GM12878 (cell line): ENCODE measurements at regions not wholly inside any gene's neighbourhood (a gene's known extent, or its start where the extent isn't known, plus 50 kb on each side); places are given as distances from the start of the nearest gene placed in this dataset.

Experiments used
- ATAC-seq: fragments of 200-7000 bp; cut with Tn5 transposase; 3 replicates; pipeline ENCODE4 v1.9.1; 2020; ENCODE audit warnings: mild to moderate bottlenecking, moderate library complexity
- BruUV-seq: library from RNA; stranded (reverse); fragments of 400-500 nt; replicated peaks from 2 replicates; lab custom pipeline; 2021; lab: Mats Ljungman, UMichigan
- CTCF ChIA-PET: fragments of 300-600 bp; sonication (Branson Sonifier 250); formaldehyde crosslinking; extraction: SDS; loops from one replicate; lab custom pipeline; 2021; ENCODE audit warnings: inconsistent platforms; lab: Yijun Ruan, JAX
- POLR2A ChIA-PET: fragments of 350-600 bp; formaldehyde crosslinking; extraction: SDS; loops from one replicate; lab custom pipeline; 2021; ENCODE audit warnings: inconsistent platforms; lab: Charles Lee
- RAD21 ChIA-PET: fragments of 300-600 bp; sonication (Branson Sonifier 250); formaldehyde crosslinking; loops from one replicate; lab custom pipeline; 2023; ENCODE audit warnings: antibody characterized with exemption; ENCODE audit not compliant: unreplicated experiment; lab: Charles Lee
- SMC1A ChIA-PET: fragments of 300-600 bp; sonication (Branson Sonifier 250); formaldehyde crosslinking; loops from one replicate; lab custom pipeline; 2023; ENCODE audit not compliant: unreplicated experiment, uncharacterized antibody; lab: Charles Lee
- DNase-seq: peaks from one replicate; pipeline ENCODE4 v3.0.0-alpha.2; 2011; ENCODE audit warnings: low read depth, low spot score
- FAIRE-seq: peaks from 3 replicates; lab custom pipeline; 2011; peaks lifted over from hg19 to GRCh38; lab: Jason Lieb, UNC
- H2AFZ ChIP-seq: 2 replicates; pipeline ENCODE4 v1.6.0; 2011; ENCODE audit warnings: low read depth, low read length, control low read depth; ENCODE audit not compliant: control insufficient read depth
- H3K27ac ChIP-seq: 2 replicates; pipeline ENCODE4 v1.5.1; 2011; ENCODE audit warnings: control low read depth; ENCODE audit not compliant: control insufficient read depth, insufficient read depth
- H3K27me3 ChIP-seq, 2 experiments: replicated peaks in 1 of 2; 2 replicates each; pipeline versions ENCODE4 v1.6.0 to v1.6.1; 2011; ENCODE audit warnings: low read length in 1 of 2; ENCODE audit not compliant: control insufficient read depth in 2 of 2, insufficient read depth in 2 of 2
- H3K36me3 ChIP-seq, 2 experiments: 2 replicates each; pipeline ENCODE4 v1.5.1; 2011; ENCODE audit warnings: low read length in 1 of 2; ENCODE audit not compliant: control insufficient read depth in 2 of 2, insufficient read depth in 2 of 2
- H3K4me1 ChIP-seq: 2 replicates; pipeline ENCODE4 v1.6.1; 2011; ENCODE audit warnings: mild to moderate bottlenecking, low read length, moderate library complexity, mixed read lengths; ENCODE audit not compliant: control insufficient read depth, insufficient read depth
- H3K4me2 ChIP-seq: 2 replicates; pipeline ENCODE4 v1.6.0; 2011; ENCODE audit warnings: control low read depth; ENCODE audit not compliant: control insufficient read depth, insufficient read depth
- H3K4me3 ChIP-seq: fragments of 200-600 bp; sonication (generic); 2 replicates; pipeline ENCODE4 v1.5.1; 2016
- H3K79me2 ChIP-seq: 2 replicates; pipeline ENCODE4 v1.6.0; 2011; ENCODE audit warnings: low read length; ENCODE audit not compliant: control insufficient read depth, insufficient read depth
- H3K9ac ChIP-seq: 2 replicates; pipeline ENCODE4 v1.8.0; 2011; ENCODE audit warnings: low read length, control low read depth, mixed read lengths; ENCODE audit not compliant: control insufficient read depth, insufficient read depth
- H3K9me3 ChIP-seq: replicated peaks from 3 replicates; pipeline ENCODE4 v1.5.1; 2011; ENCODE audit warnings: mild to moderate bottlenecking, low read length; ENCODE audit not compliant: control insufficient read depth, insufficient read depth
- H4K20me1 ChIP-seq: 2 replicates; pipeline ENCODE4 v1.6.0; 2011; ENCODE audit not compliant: control insufficient read depth, insufficient read depth
- BCL3 ChIP-seq: IDR thresholded peaks from 2 replicates; pipeline ENCODE4 v1.6.1; 2011; ENCODE audit warnings: borderline replicate concordance, low read depth, mild to moderate bottlenecking, moderate library complexity, low read length; ENCODE audit not compliant: insufficient read depth, poor library complexity, severe bottlenecking
- E4F1 ChIP-seq: fragments of 450-650 bp; IDR thresholded peaks from 2 replicates; pipeline ENCODE4 v1.6.1; 2018; ENCODE audit warnings: borderline replicate concordance, mild to moderate bottlenecking; ENCODE audit not compliant: partially characterized antibody
- EGR1 ChIP-seq, 2 experiments: IDR thresholded peaks; 1 replicate in 1 of 2; 2 replicates in 1 of 2; pipeline ENCODE4 v1.6.1; 2011 to 2012; ENCODE audit warnings: low read depth in 2 of 2, low read length in 2 of 2, borderline replicate concordance in 1 of 2, mild to moderate bottlenecking in 1 of 2, moderate library complexity in 1 of 2
- ELK1 ChIP-seq: IDR thresholded peaks from 2 replicates; pipeline ENCODE4 v1.6.1; 2012; ENCODE audit warnings: low read depth, low read length, improper control_type of control experiment
- GABPA ChIP-seq: IDR thresholded peaks from 2 replicates; pipeline ENCODE4 v1.6.1; 2014; ENCODE audit warnings: antibody characterized with exemption, low read depth, mild to moderate bottlenecking, inconsistent platforms
- MAX ChIP-seq: IDR thresholded peaks from 2 replicates; pipeline ENCODE4 v1.6.1; 2012; ENCODE audit warnings: low read depth, low read length, improper control_type of control experiment
- MLLT1 ChIP-seq: fragments of 450-650 bp; IDR thresholded peaks from 2 replicates; pipeline ENCODE4 v1.6.1; 2016; ENCODE audit warnings: mild to moderate bottlenecking
- NBN ChIP-seq: fragments of 450-650 bp; IDR thresholded peaks from 2 replicates; pipeline ENCODE4 v1.6.1; 2016
- PAX5 ChIP-seq: IDR thresholded peaks from 2 replicates; pipeline ENCODE4 v1.6.1; 2011; ENCODE audit warnings: low read depth, low read length, borderline replicate concordance
- RELB ChIP-seq: fragments of 450-650 bp; IDR thresholded peaks from 2 replicates; pipeline ENCODE4 v1.6.1; 2017; ENCODE audit warnings: low read depth, mild to moderate bottlenecking, moderate library complexity
- SIX5 ChIP-seq: IDR thresholded peaks from 2 replicates; pipeline ENCODE4 v1.6.1; 2011; ENCODE audit warnings: mild to moderate bottlenecking, low read depth, low read length, moderate library complexity; ENCODE audit not compliant: severe bottlenecking
- SMC3 ChIP-seq: IDR thresholded peaks from 2 replicates; pipeline ENCODE4 v1.6.1; 2011; ENCODE audit warnings: low read length, improper control_type of control experiment, borderline replicate concordance
- TBL1XR1 ChIP-seq: IDR thresholded peaks from 2 replicates; pipeline ENCODE4 v1.6.1; 2012; ENCODE audit warnings: low read depth, low read length, improper control_type of control experiment
- WGBS: methylation state at CpG from one replicate; pipeline ENCODE4 v1.1.6; 2016; ENCODE audit warnings: low lambda C conversion rate; ENCODE audit not compliant: insufficient replicate concordance, insufficient coverage; ENCODE audit errors: missing lambda C conversion rate; 5-methylcytosine and 5-hydroxymethylcytosine counted together
- in situ Hi-C: fragments of 300-500 bp; cut with MboI; formaldehyde crosslinking; loops from 9 replicates; pipeline ENCODE4 v1.14.3; 2018; ENCODE audit warnings: mixed read lengths
- intact Hi-C: fragments of 100-400 bp; cut with micrococcal nuclease; formaldehyde crosslinking; loops from one replicate; pipeline ENCODE4 v1.14.2; 2022; ENCODE audit not compliant: unreplicated experiment

- no peak for FAIRE-seq
- Histone ChIP-seq H3K4me2 (no peak overlapping the region), H3K27me3 (no peaks in the 10 kb centered on the region), H3K9ac (no peak overlapping the region), H3K4me3 (no peak overlapping the region), H3K9me3 (no peaks in the 10 kb centered on the region), H3K79me2 (no peaks in the 10 kb centered on the region), H3K4me1 (peaks cover 5% of the 10 kb centered on the region; the same call in 1 of the 2 replicates), H2AFZ (no peak overlapping the region), H3K27ac (no peak overlapping the region), H3K36me3 (no peaks in the 10 kb centered on the region), H4K20me1 (no peaks in the 10 kb centered on the region)
- WGBS: 17% methylated on average over 3 of the region's 3 CpGs
- DNase-seq: no peak
- no peak for TF ChIP-seq SIX5
- no peak for TF ChIP-seq GABPA
- TF ChIP-seq TBL1XR1: no peak
- TF ChIP-seq MLLT1: no peak
- TF ChIP-seq E4F1: no peak
- no peak for TF ChIP-seq RELB
- TF ChIP-seq SMC3: no peak
- TF ChIP-seq BCL3: no peak
- no peak for TF ChIP-seq ELK1
- TF ChIP-seq MAX: no peak
- no peak for TF ChIP-seq PAX5
- TF ChIP-seq EGR1 (IDR thresholded peaks at IDR 0.05; ENCODE audit: borderline replicate concordance in 1 of 2, low read depth in 2 of 2, low read length in 2 of 2): no peak
- TF ChIP-seq NBN: no peak
- in situ Hi-C loops (loop anchor here (5.0 kb wide), 2 partner anchors 239 to 294 kb away; no protein-coding TSS in a partner anchor), intact Hi-C loops (no loop called here)
- BruUV-seq: no TSS peak
- ChIA-PET POLR2A (no interaction called here), RAD21 (interaction anchor here (0.6 to 2.5 kb wide), 4 partner anchors 9 to 244 kb away, joined by 3 to 12 read pairs (median 4); no protein-coding TSS in a partner anchor), CTCF (interaction anchor here (1.0 to 4.7 kb wide), 7 partner anchors 9 to 246 kb away, joined by 3 to 46 read pairs (median 4); no protein-coding TSS in a partner anchor), SMC1A (interaction anchor here (0.9 to 1.7 kb wide), 2 partner anchors 245 to 258 kb away, joined by 3 read pairs; no protein-coding TSS in a partner anchor)
- no peak for ATAC-seq
Measured at GRCh38 chr11:25983280-25983679, 348.6 kb upstream of the ANO3 start.
